Mammary epithelial cell (primary cell): ENCODE measurements at regions not wholly inside any gene's neighbourhood (a gene's known extent, or its start where the extent isn't known, plus 50 kb on each side); places are given as distances from the start of the nearest gene placed in this dataset.

Experiments
- CTCF ChIP-seq, 2 donors: IDR thresholded peaks in 1 of 2; conservative IDR thresholded peaks in 1 of 2; 2 replicates each; pipeline ENCODE4 v1.5.1; 2011 to 2012; ENCODE audit warnings: inconsistent platforms in 2 of 2, low read length in 2 of 2, mild to moderate bottlenecking in 2 of 2, control low read depth in 1 of 2, low read depth in 1 of 2; ENCODE audit not compliant: insufficient read depth in 1 of 2; ENCODE audit errors: extremely low read depth in 1 of 2
- EZH2 ChIP-seq: IDR thresholded peaks from 2 replicates; pipeline ENCODE4 v1.6.1; 2012; ENCODE audit warnings: low read length, inconsistent platforms, borderline replicate concordance

- TF ChIP-seq EZH2 (no peak), CTCF (conservative IDR thresholded peaks at IDR 0.05 in 1 of 2, IDR thresholded peaks at IDR 0.05 in 1 of 2; ENCODE audit: extremely low read depth in 1 of 2, insufficient read depth in 1 of 2, low read depth in 1 of 2, low read length in 2 of 2) (no peak)
Measured at GRCh38 chr14:49977126-49977841, 84.4 kb downstream of the ARF6 start.
